ELF-1 (cell line): ENCODE measurements at regions not wholly inside any gene's neighbourhood (a gene's known extent, or its start where the extent isn't known, plus 50 kb on each side); places are given as distances from the start of the nearest gene placed in this dataset.
"Not testable (repeated sequence)": the region's sequence is repeated elsewhere in the genome, so short reads cannot be mapped to it uniquely, and the experiment has no call there.

Experiments used
- DNase-seq: peaks from one replicate; pipeline ENCODE4 v3.0.0-alpha.2; 2016; ENCODE audit warnings: low read depth, low spot score

DNA sequence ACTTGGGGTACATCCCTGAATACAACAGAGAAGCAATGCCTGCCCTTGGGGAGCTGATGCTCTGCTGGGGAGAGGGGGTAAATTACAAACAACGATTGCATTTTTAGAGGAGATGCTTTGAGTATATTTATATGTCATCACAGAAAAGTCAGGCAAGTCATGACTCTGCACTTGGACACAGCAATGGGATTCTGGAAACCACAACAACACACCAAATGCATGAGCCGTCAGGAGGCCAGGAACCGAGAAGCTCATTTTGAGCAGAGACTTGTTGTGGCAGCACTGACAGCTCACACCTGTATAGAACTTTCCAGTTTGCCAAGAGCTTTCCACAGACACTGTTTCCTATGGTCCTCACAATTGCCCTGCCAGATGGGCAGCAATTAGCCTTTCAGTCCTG lies 113.2 kb upstream of the RBPJ start:
- no peak for DNase-seq

DNA sequence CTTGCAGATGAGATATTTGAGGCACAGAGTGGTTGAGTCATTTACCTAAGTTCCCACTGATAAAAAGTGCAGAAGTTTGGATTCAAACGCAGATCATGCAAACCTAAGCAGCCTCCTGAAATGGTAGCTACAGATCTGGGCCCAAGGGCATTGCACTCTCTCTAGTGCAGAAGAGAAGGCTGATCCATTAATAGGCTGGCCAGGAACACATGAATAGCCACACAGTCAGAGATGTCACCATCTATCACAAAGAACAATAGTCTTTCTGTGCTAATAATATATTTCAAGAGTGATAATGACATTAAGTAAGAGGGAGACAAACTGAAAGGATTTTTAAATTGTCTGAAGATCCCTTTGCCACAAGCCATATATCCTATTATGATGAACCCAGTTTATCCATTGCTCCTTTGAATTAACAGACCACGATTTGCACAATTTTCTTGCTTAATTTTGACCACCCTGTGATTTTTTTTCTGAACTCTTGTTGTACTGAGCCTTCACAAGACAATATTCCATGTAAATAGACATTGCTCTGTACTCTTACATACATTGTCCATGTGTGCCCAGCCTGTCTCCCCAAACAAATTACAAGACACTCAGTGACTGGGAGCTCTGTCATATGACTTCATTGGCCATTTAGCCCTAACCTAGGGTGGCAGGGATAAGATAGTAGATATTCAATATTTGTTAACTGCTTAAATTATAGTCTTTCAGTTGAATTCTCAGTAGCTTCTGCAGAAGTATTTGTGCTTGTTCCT lies 112.4 kb upstream of the RBPJ start:
- no peak for DNase-seq

DNA sequence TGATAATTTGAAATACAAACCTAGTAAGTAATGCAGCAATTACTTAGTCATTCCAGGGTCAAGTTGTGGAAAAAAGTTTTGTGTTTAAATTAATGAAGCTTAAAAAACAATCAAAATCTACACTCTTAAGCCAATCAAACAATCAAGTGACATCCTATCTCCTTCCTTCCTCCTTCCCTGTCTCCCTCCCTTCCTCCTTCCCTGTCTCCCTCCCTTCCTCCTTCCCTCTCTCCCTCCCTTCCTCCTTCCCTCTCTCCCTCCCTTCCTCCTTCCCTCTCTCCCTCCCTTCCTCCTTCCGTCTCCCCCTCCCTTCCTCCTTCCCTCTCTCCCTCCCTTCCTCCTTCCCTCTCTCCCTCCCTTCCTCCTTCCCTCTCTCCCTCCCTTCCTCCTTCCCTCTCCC lies 111.4 kb upstream of the RBPJ start:
- not testable (repeated sequence) for DNase-seq

DNA sequence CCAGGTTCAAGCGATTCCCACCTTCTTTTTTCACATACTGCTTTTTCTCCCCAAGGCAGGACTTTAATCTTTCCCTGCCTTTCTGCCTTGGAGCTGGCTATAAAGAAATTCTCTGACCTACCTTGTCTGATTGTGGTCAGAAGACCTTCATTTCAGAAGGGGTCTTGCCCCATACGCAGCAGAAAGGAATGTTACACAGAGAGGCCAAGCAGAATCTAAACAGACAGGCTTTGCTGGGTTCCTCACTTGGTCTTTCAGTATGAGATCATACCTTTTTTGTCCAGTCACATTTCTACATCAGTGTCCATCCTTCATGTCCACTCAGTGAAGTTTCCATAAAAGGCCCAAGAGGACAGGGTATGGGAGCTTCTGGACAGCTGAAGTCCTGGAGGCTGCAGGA lies 108.3 kb upstream of the RBPJ start:
- no peak for DNase-seq

DNA sequence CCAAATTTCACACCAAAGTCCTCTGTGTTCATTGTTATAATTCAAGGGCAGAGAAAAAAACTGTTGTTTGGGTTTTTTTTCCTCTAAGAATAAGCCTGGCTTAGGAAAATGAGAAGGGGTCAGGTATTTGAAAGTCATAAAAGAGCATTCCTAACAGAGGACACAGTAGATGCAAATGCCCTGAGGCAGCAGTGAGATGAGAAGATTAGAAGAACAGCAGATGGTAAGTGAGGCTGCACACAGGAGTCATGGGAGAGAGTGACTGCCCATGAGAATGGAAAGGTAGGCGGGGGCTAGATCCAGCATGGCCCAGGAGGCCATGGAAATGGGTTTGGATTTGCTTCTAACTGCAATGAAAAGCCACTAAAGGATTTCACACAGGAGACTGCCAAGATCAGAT lies 107.5 kb upstream of the RBPJ start:
- DNase-seq, result no peak

DNA sequence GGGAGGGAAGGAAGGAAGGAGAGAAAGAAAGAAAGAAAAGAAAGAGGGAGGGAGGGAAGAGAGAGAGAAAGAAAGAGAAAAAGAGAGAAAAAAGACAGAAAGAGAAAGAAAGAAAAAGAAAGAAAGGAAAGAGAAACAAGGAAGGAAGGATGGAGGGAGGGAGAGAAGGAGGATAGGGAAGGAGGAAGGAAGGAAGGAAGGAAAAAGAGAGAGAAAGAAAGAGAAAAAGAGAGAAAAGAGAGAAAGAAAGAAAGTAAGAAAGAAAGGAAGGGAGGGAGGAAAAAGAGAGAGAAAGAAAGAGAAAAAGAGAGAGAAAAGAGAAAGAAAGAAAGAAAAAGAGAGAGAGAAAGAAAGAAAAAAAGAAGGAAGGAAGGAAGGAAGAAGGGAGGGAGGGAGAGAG lies 105.8 kb upstream of the RBPJ start:
- no peak for DNase-seq

DNA sequence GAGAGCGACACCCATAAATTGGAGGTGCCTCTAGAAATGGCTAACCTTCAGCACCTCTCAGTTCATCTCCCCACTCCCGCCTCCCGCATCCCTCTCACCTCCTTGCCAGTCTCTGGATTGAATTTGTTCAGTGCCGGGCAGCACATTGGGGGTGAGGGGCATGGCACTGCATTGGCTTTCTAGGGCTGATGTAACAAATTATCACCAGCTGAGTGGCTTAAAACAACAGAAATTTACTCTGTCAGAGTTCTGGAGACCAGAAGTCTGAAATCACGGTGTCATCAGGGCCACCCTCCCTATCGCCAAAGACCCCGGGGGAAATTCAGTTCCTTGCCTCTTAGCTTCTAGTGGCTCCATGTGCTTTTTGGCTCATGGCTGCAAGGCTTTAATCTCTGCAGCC lies 105.1 kb upstream of the RBPJ start:
- no peak for DNase-seq

DNA sequence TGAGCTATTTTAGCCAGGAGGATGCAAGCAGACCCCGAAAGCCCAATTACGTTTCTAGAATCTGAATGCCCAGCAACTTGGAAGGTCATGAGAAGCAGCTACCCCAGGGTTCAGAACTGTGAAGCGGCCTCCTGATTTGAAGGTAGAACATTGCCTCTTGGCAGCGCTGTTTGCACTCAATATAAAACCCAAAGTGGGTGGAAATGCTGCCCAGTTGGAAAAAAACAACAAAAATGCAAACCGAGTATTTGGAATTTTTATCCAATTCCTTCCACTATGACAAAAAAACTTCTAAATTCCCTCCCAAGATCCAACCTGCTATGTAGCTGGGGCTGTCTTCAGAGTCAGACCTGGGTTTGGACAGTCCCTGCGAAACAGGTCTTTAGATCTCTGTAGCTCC lies 103.3 kb upstream of the RBPJ start:
- no peak for DNase-seq

DNA sequence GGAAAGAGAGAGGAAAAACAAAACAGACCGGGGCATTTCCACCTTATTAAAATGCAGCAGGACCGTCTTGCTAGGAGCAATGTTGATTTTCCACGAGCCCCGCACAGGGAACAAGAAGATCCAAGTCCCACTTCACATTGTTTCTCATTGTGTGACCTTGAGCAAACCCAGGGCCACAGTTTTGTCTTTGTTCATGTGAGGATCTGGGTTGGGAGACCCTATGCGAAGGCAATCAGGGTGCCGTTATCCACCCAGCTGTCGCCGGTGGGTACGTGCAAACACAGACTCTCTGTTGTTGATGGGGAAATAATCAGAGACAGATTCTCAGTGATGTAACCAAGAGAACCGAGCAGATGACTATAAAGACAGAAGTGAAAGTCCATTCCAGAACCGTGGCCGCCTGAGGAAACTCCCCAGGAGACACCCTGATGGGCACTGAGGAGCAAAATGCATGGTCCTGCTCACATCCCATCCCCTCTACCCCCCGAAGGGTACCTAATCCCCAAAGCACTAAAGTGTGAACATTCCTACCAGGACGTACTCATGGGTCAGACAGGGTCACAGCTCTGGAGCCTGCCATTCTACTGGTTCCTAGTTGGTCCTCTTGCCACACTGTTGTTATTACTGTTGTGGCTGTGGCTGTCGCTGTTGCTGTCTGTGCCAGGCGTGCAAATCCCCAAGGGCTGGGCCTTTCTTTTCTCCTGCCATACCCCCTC lies 102.7 kb upstream of the RBPJ start:
- no peak for DNase-seq

DNA sequence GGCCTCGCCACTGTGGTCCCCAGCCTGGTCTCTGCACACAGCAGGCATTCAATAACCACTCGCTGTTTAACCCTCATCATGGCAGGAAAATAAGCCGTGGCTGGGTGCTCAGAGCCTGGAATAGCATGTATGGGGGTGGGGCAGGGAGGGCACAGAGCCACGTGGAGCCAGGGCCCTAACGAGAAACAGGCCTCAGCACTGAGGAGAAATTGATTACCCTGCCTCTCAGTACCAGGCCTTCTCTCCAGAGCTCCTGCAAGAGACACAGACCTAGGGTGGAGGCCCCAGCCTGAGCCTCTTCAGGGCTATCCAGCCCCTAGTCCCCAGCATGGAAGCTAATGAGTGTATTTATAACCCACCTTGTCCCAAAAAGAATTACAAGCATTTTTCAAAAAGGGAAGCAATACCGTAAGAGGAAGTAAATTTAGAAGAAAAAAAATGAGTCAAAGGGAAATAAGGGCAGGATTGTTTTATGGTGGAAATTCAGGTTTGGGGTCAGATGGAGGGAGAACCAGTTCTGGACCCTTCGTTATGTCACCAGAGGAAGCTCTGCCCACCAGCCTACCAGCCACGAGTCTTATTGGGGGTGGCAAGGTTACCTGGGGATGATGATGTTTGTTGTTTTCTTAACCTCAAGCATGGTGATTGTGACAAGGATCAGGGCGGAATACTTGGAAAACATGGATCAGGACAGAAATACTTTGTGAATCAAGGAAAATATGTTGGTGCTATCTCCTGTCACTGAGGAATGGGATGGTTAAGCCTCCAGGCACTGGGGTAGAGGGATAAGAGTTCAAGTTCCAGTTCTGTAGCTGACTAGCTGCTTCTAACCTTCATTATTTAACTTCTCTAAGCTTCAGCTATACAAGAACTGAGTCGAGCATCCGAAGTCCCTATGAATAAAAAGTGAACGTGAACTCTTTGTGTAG lies 101.9 kb upstream of the RBPJ start:
- no peak for DNase-seq

DNA sequence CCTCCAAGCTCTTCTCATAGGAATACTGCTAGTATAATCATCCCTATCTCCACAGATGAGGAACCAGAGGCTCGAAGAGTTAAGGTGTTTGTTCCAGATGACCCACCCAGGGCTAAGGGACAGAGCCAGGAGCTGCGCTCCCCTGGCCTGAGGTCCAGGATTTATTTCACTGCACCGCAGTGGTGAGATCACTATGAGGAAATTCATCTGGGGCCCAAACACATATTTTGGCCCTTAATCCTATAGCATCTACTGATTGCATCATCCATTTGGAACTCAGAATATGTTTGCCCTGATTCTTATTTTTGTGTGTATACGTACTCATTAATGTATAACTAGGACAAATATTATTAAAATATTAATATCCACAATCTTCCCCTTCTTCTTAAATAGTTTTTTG lies 100.1 kb upstream of the RBPJ start:
- no peak for DNase-seq

DNA sequence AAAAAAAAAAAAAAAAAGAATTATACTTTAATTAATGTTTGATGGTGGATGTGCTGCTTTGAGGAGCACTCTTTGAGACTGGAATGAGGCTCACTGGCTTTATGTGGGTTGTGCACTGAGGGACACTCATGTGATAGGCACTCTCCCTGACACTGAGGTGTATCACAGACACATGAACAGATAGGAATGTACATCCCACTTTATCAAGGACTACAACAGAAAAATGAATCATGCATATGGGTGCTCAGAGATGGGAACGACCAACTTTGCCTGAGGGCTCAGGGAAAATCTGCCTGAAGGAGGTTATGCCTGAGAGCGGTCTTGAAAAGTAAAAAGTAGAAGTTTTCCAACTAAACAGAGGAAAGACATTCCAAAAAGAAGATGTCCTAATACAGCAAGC lies 97.7 kb upstream of the RBPJ start:
- DNase-seq, result no peak

DNA sequence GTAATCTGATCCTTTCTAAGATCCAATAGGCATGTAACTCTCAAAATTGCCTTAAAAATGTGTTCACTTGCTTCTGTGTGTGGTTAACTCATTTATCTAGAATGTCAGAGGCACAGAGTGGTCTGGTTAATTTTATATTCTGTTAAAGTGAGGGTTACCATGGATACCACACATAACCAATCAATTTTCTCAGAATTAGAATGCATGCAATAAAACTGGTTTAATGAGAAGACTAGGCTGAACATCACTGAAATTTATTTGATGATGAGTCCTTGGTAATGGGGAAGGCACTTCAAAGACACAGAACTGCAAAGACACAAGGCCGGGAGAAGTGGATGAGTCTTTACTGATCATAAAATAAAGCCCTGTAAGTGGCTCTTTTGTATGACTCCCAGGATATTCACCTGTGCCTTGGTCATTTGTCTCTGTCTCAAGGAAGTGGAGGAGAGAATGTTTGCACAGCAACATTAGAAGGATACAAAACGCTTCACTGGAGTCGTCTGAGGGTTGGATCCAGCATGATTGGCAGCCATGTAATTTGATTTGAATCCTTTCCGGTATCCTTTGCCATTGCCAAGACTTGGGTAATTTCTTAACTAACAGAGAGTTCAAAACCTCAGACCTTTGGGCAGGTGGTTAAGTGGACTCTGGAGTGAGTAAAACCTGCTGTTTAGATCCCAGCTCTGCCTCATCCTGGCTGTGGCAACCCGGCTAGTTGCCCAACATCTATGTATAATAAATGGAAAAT lies 94.0 kb upstream of the RBPJ start:
- DNase-seq, result no peak

DNA sequence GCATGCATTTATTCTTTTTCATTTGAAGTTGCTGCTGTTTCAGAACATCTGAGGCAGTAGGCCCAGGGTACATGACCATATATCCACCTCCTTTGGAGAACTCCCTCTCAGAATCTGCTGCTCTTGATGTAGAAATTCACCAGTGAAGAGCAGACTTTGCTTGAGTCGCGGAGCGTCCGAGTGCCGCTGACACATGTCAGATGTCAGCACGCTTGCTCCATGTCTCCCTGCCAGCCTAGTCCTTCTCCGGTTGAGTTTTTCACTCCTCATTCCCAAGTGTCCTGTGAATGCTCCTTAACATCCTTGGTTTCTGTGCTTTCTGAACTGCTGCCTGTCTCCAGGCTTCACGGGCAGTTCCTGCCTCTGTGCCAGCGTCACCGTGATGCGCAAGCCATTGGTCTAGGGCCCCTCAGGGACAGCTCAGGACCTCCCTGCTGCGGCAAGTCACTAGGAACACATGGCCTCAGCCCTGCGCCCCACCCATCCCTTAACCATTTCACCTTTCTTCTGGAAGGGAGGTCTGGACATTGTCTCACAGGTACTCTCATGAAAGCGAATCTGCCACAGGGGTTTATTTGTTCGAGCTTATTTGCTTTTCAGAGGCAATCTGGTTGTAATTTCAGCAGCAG lies 93.1 kb upstream of the RBPJ start:
- DNase-seq, result no peak

DNA sequence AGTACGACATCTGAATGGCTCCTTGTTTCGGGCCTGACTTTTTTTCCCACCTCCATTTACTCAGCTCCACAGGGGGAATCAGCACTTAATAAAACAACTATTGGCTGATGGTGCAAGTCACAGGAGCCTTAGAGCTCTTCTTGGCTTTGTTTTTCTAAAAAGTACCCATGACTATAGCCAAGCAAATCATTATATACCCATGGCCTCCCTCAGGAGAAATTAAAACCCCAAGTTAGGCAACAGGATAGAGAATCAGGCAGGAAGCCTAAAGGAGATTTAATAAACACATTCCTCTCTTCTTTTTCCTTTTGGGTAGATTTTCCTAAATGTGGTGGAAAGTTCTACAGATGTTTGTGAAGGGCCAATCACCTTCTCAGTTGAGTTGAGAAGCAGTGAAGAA lies 91.9 kb upstream of the RBPJ start:
- DNase-seq, result no peak

DNA sequence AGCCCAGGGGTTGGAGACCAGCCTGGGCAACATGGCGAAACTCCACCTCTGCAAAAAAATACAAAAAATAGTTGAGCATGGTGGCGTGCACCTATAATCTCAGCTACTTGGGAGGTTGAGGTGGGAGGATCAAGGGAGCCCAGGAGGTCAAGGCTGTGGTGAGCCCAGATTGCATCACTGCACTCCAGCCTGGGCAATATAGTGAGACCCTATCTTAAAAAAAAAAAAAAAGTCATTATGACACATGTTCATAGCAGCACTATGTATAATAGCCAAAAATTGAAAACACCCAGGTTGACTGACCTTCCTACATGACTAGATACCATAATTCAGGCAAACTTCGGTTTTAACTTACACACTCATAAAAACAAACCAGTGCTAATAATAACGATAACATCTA lies 90.8 kb upstream of the RBPJ start:
- DNase-seq, result no peak

DNA sequence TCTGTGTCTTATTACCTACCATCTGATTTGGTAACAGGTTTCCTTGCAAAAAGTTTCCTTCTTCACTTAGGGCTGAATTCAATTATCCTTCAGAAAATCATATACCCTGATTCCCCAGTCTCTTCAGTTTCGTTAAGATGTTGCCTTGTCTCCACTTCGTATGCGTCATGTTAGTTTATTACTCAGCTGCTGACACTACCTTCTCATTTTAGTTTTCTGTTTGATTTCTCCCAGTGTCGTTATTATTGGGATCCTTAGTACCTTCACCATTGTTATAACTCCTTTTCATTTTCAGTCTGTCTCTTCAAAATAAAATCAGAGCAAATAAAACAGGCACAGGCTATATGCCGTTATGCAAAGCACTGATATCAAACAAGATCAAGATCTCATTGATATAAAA lies 87.5 kb upstream of the RBPJ start:
- DNase-seq, result no peak

DNA sequence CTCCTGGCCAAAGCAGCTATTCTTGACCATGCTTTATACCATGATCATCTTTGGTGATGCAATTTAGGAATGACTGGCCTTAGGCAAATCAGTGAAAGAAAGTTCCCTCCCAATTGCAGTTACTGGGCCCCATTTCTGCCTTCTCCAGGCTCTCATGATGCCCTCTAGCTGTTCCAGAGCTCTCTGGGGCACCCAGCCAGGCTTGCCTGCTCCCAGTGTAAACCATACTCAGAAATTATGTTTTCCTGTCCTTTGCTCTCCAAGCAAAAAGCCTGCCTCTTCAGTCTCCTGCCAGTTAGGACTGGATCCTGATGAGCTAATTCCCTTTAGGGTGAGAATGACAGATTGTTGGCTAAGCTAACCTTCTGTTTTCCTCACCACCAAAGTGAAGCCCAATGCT lies 85.3 kb upstream of the RBPJ start:
- DNase-seq, result no peak

DNA sequence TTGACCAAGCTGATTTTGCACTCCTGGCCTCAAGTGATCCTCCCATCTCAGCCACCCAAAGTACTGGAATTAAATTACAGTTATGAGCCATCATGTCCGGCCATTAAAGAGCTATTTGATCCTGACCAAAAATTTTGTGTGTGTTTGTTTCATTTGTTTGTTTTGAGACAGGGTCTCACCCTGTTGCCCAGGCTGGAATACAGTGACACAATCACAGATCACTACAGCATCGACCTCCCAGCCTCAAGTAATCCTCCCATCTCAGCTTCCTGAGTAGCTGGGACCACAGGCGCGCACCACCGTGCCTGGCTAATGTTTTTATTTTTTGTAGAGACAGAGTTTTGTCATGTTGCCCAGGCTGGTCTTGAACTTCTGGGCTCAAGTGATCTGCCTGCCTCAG lies 82.9 kb upstream of the RBPJ start:
- no peak for DNase-seq

DNA sequence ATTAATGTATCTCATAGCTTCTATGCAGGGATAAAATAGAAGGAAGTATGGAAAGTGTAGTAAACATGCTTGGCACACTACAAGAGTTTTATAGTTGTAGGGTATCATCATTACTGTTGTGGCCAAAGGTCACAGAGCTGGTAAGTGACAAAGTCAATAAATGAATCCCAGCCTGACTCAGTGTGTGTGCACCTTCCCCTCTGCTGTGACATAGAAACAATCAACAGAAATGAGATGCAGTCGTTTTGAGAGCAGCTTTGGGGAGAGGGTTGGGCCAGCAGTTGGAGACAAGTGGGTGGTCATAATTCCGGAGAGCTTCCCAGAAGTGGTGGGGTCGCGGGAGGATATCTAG lies 82.4 kb upstream of the RBPJ start:
- DNase-seq, result no peak
